ENCODE measurements at regions not wholly inside any gene's neighbourhood (a gene's known extent, or its start where the extent isn't known, plus 50 kb on each side); places are given as distances from the start of the nearest gene placed in this dataset.

GRCh38 chr3:157566596-157566995 is 63.4 kb upstream of the VEPH1 start:
- FAIRE-seq: no peak
- H3K27me3 ChIP-seq: no peaks in the 10 kb centered on the region
- no peak overlapping the region for H3K4me3 ChIP-seq
- H3K9me3 ChIP-seq: no peaks in the 10 kb centered on the region
- no peaks in the 10 kb centered on the region for H3K36me3 ChIP-seq
- WGBS, 2 donors: 80 to 90% methylated on average over 1 of the region's 1 CpG
- ATAC-seq: no peak
- intact Hi-C loops (cut with DNase I): loop anchor here in 1 of 3 donors (10.0 kb wide), 1 partner anchor 352 kb away; no protein-coding TSS in a partner anchor
- DNase-seq: no peak
- H3K27ac ChIP-seq: no peak overlapping the region
- no peaks in the 10 kb centered on the region for H3K4me1 ChIP-seq
- TF ChIP-seq CTCF (IDR thresholded peaks at IDR 0.05): no peak

GRCh38 chr3:157559401-157559800 is 56.2 kb upstream of the VEPH1 start:
- no peaks in the 10 kb centered on the region for H3K27me3 ChIP-seq
- intact Hi-C loops (cut with DNase I): no loop called here
- FAIRE-seq (no peak), ATAC-seq (no peak), DNase-seq (no peak)
- H3K4me1 ChIP-seq: no peaks in the 10 kb centered on the region
- no peaks in the 10 kb centered on the region for H3K9me3 ChIP-seq
- no peaks in the 10 kb centered on the region for H3K36me3 ChIP-seq
- no peak overlapping the region for H3K4me3 ChIP-seq
- no peak overlapping the region for H3K27ac ChIP-seq
- TF ChIP-seq CTCF (IDR thresholded peaks at IDR 0.05): no peak
- WGBS, 2 donors: 77 to 100% methylated on average over 1 of the region's 1 CpG

Measured in pancreas (tissue), 10 donors.